ENCODE measurements at regions not wholly inside any gene's neighbourhood (a gene's known extent, or its start where the extent isn't known, plus 50 kb on each side); places are given as distances from the start of the nearest gene placed in this dataset.
"Not testable (repeated sequence)": the region's sequence is repeated elsewhere in the genome, so short reads cannot be mapped to it uniquely, and the experiment has no call there.

DNA sequence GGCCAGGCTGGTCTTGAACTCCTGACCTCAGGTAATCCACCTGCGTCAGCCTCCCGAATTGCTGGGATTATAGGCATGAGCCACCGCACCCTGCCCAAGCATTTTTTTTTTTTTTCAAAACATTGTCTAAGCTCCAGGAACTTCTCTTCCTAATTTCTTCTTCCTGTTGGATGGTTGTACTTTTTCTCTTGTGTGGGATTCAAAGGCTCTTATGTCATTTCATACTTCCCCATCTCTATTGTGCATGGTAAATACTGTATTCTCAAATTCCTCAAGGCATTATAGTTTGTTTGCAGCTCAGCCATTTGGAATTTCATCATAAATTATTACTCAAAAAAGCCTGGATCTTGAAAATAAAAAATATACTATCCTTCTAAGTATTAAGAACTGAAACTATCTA is 199.1 kb upstream of the GADL1 start:
- H3K36me3 Mint-ChIP-seq (ENCODE audit: low read depth) = no peaks in the 10 kb centered on the region
- DNase-seq = no peak
- no peaks in the 10 kb centered on the region; the same call in 1 of the 2 replicates for H3K27me3 Mint-ChIP-seq (ENCODE audit: insufficient read depth)
- H3K4me3 Mint-ChIP-seq = no peak overlapping the region
- peaks cover 16% of the 10 kb centered on the region for H3K4me1 Mint-ChIP-seq (ENCODE audit: low read depth)
- no peak overlapping the region for H3K27ac Mint-ChIP-seq
- TF ChIP-seq, protein P1, sequence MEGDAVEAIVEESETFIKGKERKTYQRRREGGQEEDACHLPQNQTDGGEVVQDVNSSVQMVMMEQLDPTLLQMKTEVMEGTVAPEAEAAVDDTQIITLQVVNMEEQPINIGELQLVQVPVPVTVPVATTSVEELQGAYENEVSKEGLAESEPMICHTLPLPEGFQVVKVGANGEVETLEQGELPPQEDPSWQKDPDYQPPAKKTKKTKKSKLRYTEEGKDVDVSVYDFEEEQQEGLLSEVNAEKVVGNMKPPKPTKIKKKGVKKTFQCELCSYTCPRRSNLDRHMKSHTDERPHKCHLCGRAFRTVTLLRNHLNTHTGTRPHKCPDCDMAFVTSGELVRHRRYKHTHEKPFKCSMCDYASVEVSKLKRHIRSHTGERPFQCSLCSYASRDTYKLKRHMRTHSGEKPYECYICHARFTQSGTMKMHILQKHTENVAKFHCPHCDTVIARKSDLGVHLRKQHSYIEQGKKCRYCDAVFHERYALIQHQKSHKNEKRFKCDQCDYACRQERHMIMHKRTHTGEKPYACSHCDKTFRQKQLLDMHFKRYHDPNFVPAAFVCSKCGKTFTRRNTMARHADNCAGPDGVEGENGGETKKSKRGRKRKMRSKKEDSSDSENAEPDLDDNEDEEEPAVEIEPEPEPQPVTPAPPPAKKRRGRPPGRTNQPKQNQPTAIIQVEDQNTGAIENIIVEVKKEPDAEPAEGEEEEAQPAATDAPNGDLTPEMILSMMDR (IDR thresholded peaks at IDR 0.05) = no peak
- no peaks in the 10 kb centered on the region for H3K9me3 Mint-ChIP-seq

DNA sequence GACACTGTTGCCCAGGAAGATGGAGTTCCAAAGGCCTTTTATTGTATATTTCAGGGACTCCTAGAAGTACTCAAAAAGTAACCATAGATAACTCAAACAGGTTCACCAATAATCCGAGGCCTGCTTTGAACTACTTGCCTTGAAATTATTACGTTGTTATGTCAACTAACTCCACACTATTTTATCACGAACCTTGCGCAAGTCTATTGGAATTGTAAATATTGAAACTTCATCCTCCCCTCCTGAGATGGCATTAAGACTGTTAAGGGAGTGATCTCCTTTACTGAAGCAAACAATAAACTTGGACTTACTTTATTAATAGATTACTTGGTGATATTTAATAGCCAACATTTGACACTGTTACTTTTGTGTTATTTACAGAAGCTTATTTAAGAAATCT is 199.6 kb upstream of the GADL1 start:
- Mint-ChIP-seq H3K27me3 (ENCODE audit: insufficient read depth) (no peaks in the 10 kb centered on the region; the same call in none of the 2 replicates), H3K36me3 (ENCODE audit: low read depth) (no peaks in the 10 kb centered on the region), H3K4me1 (ENCODE audit: low read depth) (peaks cover 16% of the 10 kb centered on the region), H3K27ac (no peak overlapping the region), H3K4me3 (no peak overlapping the region), H3K9me3 (no peaks in the 10 kb centered on the region)
- TF ChIP-seq, protein P1 (IDR thresholded peaks at IDR 0.05) = no peak
- DNase-seq = no peak

DNA sequence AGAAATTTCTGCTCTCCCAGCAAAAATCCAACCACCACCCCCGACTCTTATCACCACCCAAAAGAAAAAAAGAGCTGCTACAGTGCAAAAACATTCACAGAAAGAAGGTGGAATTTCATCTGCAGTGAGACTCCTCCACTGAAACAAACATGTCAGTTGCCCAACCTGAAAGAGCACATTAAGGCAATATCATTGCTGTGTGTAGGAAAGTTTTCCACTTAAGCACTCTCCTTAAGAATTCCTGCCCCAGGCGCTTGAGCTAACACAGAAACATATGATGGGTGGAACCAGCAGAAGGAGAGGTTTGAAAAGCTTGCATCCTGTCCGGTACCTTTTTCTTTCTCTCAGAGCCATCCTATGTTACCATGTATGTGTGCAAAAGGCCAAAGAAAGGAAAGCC is 200.8 kb upstream of the GADL1 start:
- Mint-ChIP-seq H3K36me3 (ENCODE audit: low read depth) (no peaks in the 10 kb centered on the region), H3K27me3 (ENCODE audit: insufficient read depth) (no peaks in the 10 kb centered on the region; the same call in none of the 2 replicates), H3K4me3 (no peak overlapping the region), H3K9me3 (no peaks in the 10 kb centered on the region), H3K4me1 (ENCODE audit: low read depth) (peaks cover 16% of the 10 kb centered on the region), H3K27ac (no peak overlapping the region)
- DNase-seq = no peak
- TF ChIP-seq, protein P1 (IDR thresholded peaks at IDR 0.05) = no peak

DNA sequence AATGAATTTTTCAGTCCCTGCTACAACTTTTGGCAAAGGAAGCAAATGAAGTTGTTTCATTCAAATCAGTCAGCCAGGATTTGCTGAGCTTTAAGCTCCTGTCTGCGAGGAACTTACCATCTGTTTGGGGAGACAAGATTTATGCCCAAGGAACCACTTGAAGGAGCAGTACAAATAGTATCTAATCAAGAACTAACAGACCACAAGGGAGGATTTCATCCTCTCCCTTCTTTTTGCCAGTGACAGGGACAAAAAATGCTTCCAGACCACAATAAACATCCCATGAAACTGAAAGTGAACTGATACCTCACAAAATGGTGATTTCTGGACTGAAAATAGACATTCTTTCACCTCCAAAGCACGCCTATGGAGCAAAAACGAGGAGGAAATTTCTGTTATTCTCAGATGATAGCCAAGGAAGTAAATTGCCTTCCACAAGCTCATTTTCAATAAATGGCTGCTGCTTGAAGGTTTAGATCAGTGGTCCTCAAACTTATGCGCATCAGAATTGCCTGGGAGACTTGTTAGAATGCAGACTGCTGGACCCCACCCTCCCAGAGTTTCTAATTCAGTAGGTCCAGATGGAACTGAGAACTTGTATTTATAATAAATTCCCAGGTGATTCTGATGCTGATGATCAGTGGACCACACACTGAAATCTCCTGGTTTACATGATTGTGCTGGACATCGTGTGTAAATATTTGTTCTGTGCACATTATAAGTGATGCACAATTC is 202.4 kb upstream of the GADL1 start:
- no peaks in the 10 kb centered on the region; the same call in 1 of the 2 replicates for H3K27me3 Mint-ChIP-seq (ENCODE audit: insufficient read depth)
- DNase-seq = no peak
- H3K9me3 Mint-ChIP-seq = no peaks in the 10 kb centered on the region
- TF ChIP-seq, protein P1 (IDR thresholded peaks at IDR 0.05) = no peak
- H3K4me3 Mint-ChIP-seq = no peak overlapping the region
- H3K27ac Mint-ChIP-seq = no peak overlapping the region
- H3K36me3 Mint-ChIP-seq (ENCODE audit: low read depth) = 0 out of 2 replicates have a peak, but pooled peaks cover 2% of the 10 kb centered on the region
- peaks cover 21% of the 10 kb centered on the region for H3K4me1 Mint-ChIP-seq (ENCODE audit: low read depth)

DNA sequence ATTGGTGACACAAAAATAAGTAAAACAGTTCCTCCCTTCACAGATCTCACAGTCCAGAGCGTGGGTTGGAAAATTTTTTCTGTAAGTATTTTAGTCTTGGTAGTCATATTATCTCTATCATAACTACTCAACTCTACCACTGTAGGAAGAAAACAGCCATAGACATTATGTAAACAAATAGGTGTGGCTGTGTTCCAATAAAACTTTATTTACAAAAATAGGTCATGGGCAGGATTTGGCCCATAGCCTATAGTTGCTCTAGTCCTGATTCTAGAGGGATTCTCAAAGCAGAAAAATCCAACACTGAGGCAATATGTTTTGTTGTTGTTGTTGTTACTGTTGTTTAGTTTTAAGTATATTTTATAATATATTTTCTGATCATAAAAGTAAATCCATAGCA is 206.1 kb upstream of the GADL1 start:
- no peak overlapping the region for H3K4me3 Mint-ChIP-seq
- no peaks in the 10 kb centered on the region for H3K9me3 Mint-ChIP-seq
- H3K36me3 Mint-ChIP-seq (ENCODE audit: low read depth) = 0 out of 2 replicates have a peak, but pooled peaks cover 6% of the 10 kb centered on the region
- H3K27me3 Mint-ChIP-seq (ENCODE audit: insufficient read depth) = peaks cover 2% of the 10 kb centered on the region; the same call in 1 of the 2 replicates
- no peak for DNase-seq
- TF ChIP-seq, protein P1 (IDR thresholded peaks at IDR 0.05) = no peak
- H3K27ac Mint-ChIP-seq = no peak overlapping the region
- H3K4me1 Mint-ChIP-seq (ENCODE audit: low read depth) = peaks cover 46% of the 10 kb centered on the region

DNA sequence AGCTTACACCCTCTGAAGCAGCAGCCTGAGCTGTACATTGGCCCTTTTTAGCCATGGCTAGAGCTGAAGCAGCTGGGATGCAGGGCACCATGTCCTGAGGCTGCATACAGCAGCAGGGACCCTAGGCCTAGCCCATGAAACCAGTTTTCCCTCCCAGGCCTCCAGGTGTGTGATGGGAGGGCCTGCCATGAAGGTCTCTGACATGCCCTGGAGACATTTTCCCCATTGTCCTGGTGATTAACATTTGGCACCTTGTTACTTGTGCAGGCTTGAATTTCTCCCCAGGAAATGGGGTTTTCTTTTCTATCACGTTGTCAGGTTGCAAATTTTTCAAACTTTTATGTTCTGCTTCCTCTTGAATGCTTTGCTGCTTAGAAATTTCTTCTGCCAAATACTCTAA is 206.8 kb upstream of the GADL1 start:
- H3K4me3 Mint-ChIP-seq; H3K27me3 Mint-ChIP-seq (ENCODE audit: insufficient read depth); H3K9me3 Mint-ChIP-seq; H3K36me3 Mint-ChIP-seq (ENCODE audit: low read depth); H3K27ac Mint-ChIP-seq; DNase-seq: not testable (repeated sequence)
- H3K4me1 Mint-ChIP-seq (ENCODE audit: low read depth) = peaks cover 53% of the 10 kb centered on the region
